ENCODE measurements at regions not wholly inside any gene's neighbourhood (a gene's known extent, or its start where the extent isn't known, plus 50 kb on each side); places are given as distances from the start of the nearest gene placed in this dataset.

GRCh38 chr14:48792376-48793024 is 793.7 kb downstream of the RPS29 start:
- intact Hi-C loops (cut with DNase I): no loop called here
- DNase-seq (ENCODE audit: low spot score): no peak

- intact Hi-C loops (cut with DNase I): no loop called here
- DNase-seq (ENCODE audit: low spot score): peak; percentile 56
Observed at GRCh38 chr14:48788771-48789170, 797.4 kb downstream of the RPS29 start.

- DNase-seq (ENCODE audit: low spot score): no peak
- intact Hi-C loops (cut with DNase I): no loop called here
Observed at GRCh38 chr14:48786498-48786897, 799.7 kb downstream of the RPS29 start.

GRCh38 chr14:48771717-48772116 is 814.5 kb downstream of the RPS29 start:
- intact Hi-C loops (cut with DNase I): no loop called here
- no peak for DNase-seq (ENCODE audit: low spot score)

- DNase-seq (ENCODE audit: low spot score): no peak
- intact Hi-C loops (cut with DNase I): no loop called here
Observed at GRCh38 chr14:48751293-48751692, 834.9 kb downstream of the RPS29 start.

GRCh38 chr14:48748151-48748675 is 838.0 kb downstream of the RPS29 start:
- no peak for DNase-seq (ENCODE audit: low spot score)
- intact Hi-C loops (cut with DNase I): no loop called here

- no peak for DNase-seq (ENCODE audit: low spot score)
Observed at GRCh38 chr14:48747561-48748089, 838.6 kb downstream of the RPS29 start.

GRCh38 chr14:48744202-48744601 is 842.0 kb downstream of the RPS29 start:
- intact Hi-C loops (cut with DNase I): no loop called here
- no peak for DNase-seq (ENCODE audit: low spot score)

More at GRCh38 chr14:48747561-48748089, 838.6 kb downstream of the RPS29 start:
- intact Hi-C loops (cut with DNase I): no loop called here

GRCh38 chr14:48738186-48738925 is 847.8 kb downstream of the RPS29 start:
- no peak for DNase-seq (ENCODE audit: low spot score)
- intact Hi-C loops (cut with DNase I): no loop called here

- intact Hi-C loops (cut with DNase I): no loop called here
- no peak for DNase-seq (ENCODE audit: low spot score)
Observed at GRCh38 chr14:48735607-48736006, 850.6 kb downstream of the RPS29 start.

GRCh38 chr14:48731260-48731659 is 854.9 kb downstream of the RPS29 start:
- DNase-seq (ENCODE audit: low spot score): no peak
- intact Hi-C loops (cut with DNase I): no loop called here

GRCh38 chr14:48726080-48726642 is 860.0 kb downstream of the RPS29 start:
- no peak for DNase-seq (ENCODE audit: low spot score)
- intact Hi-C loops (cut with DNase I): no loop called here

GRCh38 chr14:48725051-48725734 is 861.0 kb downstream of the RPS29 start:
- no peak for DNase-seq (ENCODE audit: low spot score)

GRCh38 chr14:48723841-48724495 is 862.2 kb downstream of the RPS29 start:
- intact Hi-C loops (cut with DNase I): no loop called here

More at GRCh38 chr14:48725051-48725734, 861.0 kb downstream of the RPS29 start:
- intact Hi-C loops (cut with DNase I): no loop called here

GRCh38 chr14:48714366-48714765 is 871.8 kb downstream of the RPS29 start:
- no peak for DNase-seq (ENCODE audit: low spot score)
- intact Hi-C loops (cut with DNase I): no loop called here

More at GRCh38 chr14:48723841-48724495, 862.2 kb downstream of the RPS29 start:
- DNase-seq (ENCODE audit: low spot score): no peak

GRCh38 chr14:48710133-48710532 is 876.0 kb downstream of the RPS29 start:
- intact Hi-C loops (cut with DNase I): no loop called here
- no peak for DNase-seq (ENCODE audit: low spot score)

- no peak for DNase-seq (ENCODE audit: low spot score)
- intact Hi-C loops (cut with DNase I): no loop called here
Observed at GRCh38 chr14:48709277-48709785, 876.8 kb downstream of the RPS29 start.

GRCh38 chr14:48704639-48705038 is 881.5 kb downstream of the RPS29 start:
- no peak for DNase-seq (ENCODE audit: low spot score)
- intact Hi-C loops (cut with DNase I): no loop called here
